GM12878 (cell line): ENCODE measurements at regions not wholly inside any gene's neighbourhood (a gene's known extent, or its start where the extent isn't known, plus 50 kb on each side); places are given as distances from the start of the nearest gene placed in this dataset.

Experiments
- ATAC-seq: fragments of 200-7000 bp; cut with Tn5 transposase; 3 replicates; pipeline ENCODE4 v1.9.1; 2020; ENCODE audit warnings: mild to moderate bottlenecking, moderate library complexity
- BruUV-seq: library from RNA; stranded (reverse); fragments of 400-500 nt; replicated peaks from 2 replicates; lab custom pipeline; 2021; lab: Mats Ljungman, UMichigan
- CTCF ChIA-PET: fragments of 300-600 bp; sonication (Branson Sonifier 250); formaldehyde crosslinking; extraction: SDS; loops from one replicate; lab custom pipeline; 2021; ENCODE audit warnings: inconsistent platforms; lab: Yijun Ruan, JAX
- POLR2A ChIA-PET: fragments of 350-600 bp; formaldehyde crosslinking; extraction: SDS; loops from one replicate; lab custom pipeline; 2021; ENCODE audit warnings: inconsistent platforms; lab: Charles Lee
- RAD21 ChIA-PET: fragments of 300-600 bp; sonication (Branson Sonifier 250); formaldehyde crosslinking; loops from one replicate; lab custom pipeline; 2023; ENCODE audit warnings: antibody characterized with exemption; ENCODE audit not compliant: unreplicated experiment; lab: Charles Lee
- SMC1A ChIA-PET: fragments of 300-600 bp; sonication (Branson Sonifier 250); formaldehyde crosslinking; loops from one replicate; lab custom pipeline; 2023; ENCODE audit not compliant: unreplicated experiment, uncharacterized antibody; lab: Charles Lee
- DNase-seq: peaks from one replicate; pipeline ENCODE4 v3.0.0-alpha.2; 2011; ENCODE audit warnings: low read depth, low spot score
- FAIRE-seq: peaks from 3 replicates; lab custom pipeline; 2011; peaks lifted over from hg19 to GRCh38; lab: Jason Lieb, UNC
- H2AFZ ChIP-seq: 2 replicates; pipeline ENCODE4 v1.6.0; 2011; ENCODE audit warnings: low read depth, low read length, control low read depth; ENCODE audit not compliant: control insufficient read depth
- H3K27ac ChIP-seq: 2 replicates; pipeline ENCODE4 v1.5.1; 2011; ENCODE audit warnings: control low read depth; ENCODE audit not compliant: control insufficient read depth, insufficient read depth
- H3K27me3 ChIP-seq, 2 experiments: replicated peaks in 1 of 2; 2 replicates each; pipeline versions ENCODE4 v1.6.0 to v1.6.1; 2011; ENCODE audit warnings: low read length in 1 of 2; ENCODE audit not compliant: control insufficient read depth in 2 of 2, insufficient read depth in 2 of 2
- H3K36me3 ChIP-seq, 2 experiments: 2 replicates each; pipeline ENCODE4 v1.5.1; 2011; ENCODE audit warnings: low read length in 1 of 2; ENCODE audit not compliant: control insufficient read depth in 2 of 2, insufficient read depth in 2 of 2
- H3K4me1 ChIP-seq: 2 replicates; pipeline ENCODE4 v1.6.1; 2011; ENCODE audit warnings: mild to moderate bottlenecking, low read length, moderate library complexity, mixed read lengths; ENCODE audit not compliant: control insufficient read depth, insufficient read depth
- H3K4me2 ChIP-seq: 2 replicates; pipeline ENCODE4 v1.6.0; 2011; ENCODE audit warnings: control low read depth; ENCODE audit not compliant: control insufficient read depth, insufficient read depth
- H3K4me3 ChIP-seq: fragments of 200-600 bp; sonication (generic); 2 replicates; pipeline ENCODE4 v1.5.1; 2016
- H3K79me2 ChIP-seq: 2 replicates; pipeline ENCODE4 v1.6.0; 2011; ENCODE audit warnings: low read length; ENCODE audit not compliant: control insufficient read depth, insufficient read depth
- H3K9ac ChIP-seq: 2 replicates; pipeline ENCODE4 v1.8.0; 2011; ENCODE audit warnings: low read length, control low read depth, mixed read lengths; ENCODE audit not compliant: control insufficient read depth, insufficient read depth
- H3K9me3 ChIP-seq: replicated peaks from 3 replicates; pipeline ENCODE4 v1.5.1; 2011; ENCODE audit warnings: mild to moderate bottlenecking, low read length; ENCODE audit not compliant: control insufficient read depth, insufficient read depth
- H4K20me1 ChIP-seq: 2 replicates; pipeline ENCODE4 v1.6.0; 2011; ENCODE audit not compliant: control insufficient read depth, insufficient read depth
- NFXL1 ChIP-seq: fragments of 450-650 bp; IDR thresholded peaks from 2 replicates; pipeline ENCODE4 v1.6.1; 2017; ENCODE audit warnings: antibody characterized with exemption, mild to moderate bottlenecking, borderline replicate concordance
- PRDM15 ChIP-seq: fragments of 450-650 bp; formaldehyde crosslinking; IDR thresholded peaks from 2 replicates; pipeline ENCODE4 v1.4.0; 2020; ENCODE audit warnings: mild to moderate bottlenecking, moderate library complexity
- RUNX3 ChIP-seq: IDR thresholded peaks from 2 replicates; pipeline ENCODE4 v1.6.1; 2012; ENCODE audit warnings: low read length, inconsistent platforms
- SKIL ChIP-seq: fragments of 450-650 bp; IDR thresholded peaks from 2 replicates; pipeline ENCODE4 v1.6.1; 2017; ENCODE audit warnings: mild to moderate bottlenecking, low read depth, inconsistent platforms; ENCODE audit not compliant: poor library complexity, severe bottlenecking
- TCF12 ChIP-seq: IDR thresholded peaks from 2 replicates; pipeline ENCODE4 v1.6.1; 2011; ENCODE audit warnings: low read depth, mild to moderate bottlenecking, low read length
- WGBS: methylation state at CpG from one replicate; pipeline ENCODE4 v1.1.6; 2016; ENCODE audit warnings: low lambda C conversion rate; ENCODE audit not compliant: insufficient replicate concordance, insufficient coverage; ENCODE audit errors: missing lambda C conversion rate; 5-methylcytosine and 5-hydroxymethylcytosine counted together
- in situ Hi-C: fragments of 300-500 bp; cut with MboI; formaldehyde crosslinking; loops from 9 replicates; pipeline ENCODE4 v1.14.3; 2018; ENCODE audit warnings: mixed read lengths
- intact Hi-C: fragments of 100-400 bp; cut with micrococcal nuclease; formaldehyde crosslinking; loops from one replicate; pipeline ENCODE4 v1.14.2; 2022; ENCODE audit not compliant: unreplicated experiment

GRCh38 chr3:78496501-78496900 is 1271.3 kb downstream of the ROBO1 start:
- CTCF ChIA-PET: no interaction called here
- no TSS peak for BruUV-seq
- Histone ChIP-seq H3K4me1 (no peaks in the 10 kb centered on the region), H3K9ac (no peak overlapping the region), H3K27ac (no peak overlapping the region), H4K20me1 (no peaks in the 10 kb centered on the region), H3K4me2 (no peak overlapping the region), H3K79me2 (no peaks in the 10 kb centered on the region), H3K36me3 (no peaks in the 10 kb centered on the region), H3K27me3 (no peaks in the 10 kb centered on the region), H3K9me3 (no peaks in the 10 kb centered on the region), H2AFZ (no peak overlapping the region)
- SMC1A ChIA-PET: interaction anchor here (0.6 to 1.3 kb wide), 4 partner anchors 21 to 469 kb away, joined by 3 to 4 read pairs (median 3); no protein-coding TSS in a partner anchor
- ATAC-seq (no peak), DNase-seq (no peak)
- POLR2A ChIA-PET: no interaction called here
- in situ Hi-C loops (no loop called here), intact Hi-C loops (no loop called here)
- TF ChIP-seq PRDM15 (no peak), SKIL (no peak), NFXL1 (no peak), TCF12 (no peak), RUNX3 (no peak)
- TF ChIP-seq, all 136 proteins: peak for 0
- WGBS: 17% methylated on average over 5 of the region's 5 CpGs
- RAD21 ChIA-PET: no interaction called here
- H3K4me3 ChIP-seq: no peak overlapping the region
- no peak for FAIRE-seq
